ENCODE measurements at regions not wholly inside any gene's neighbourhood (a gene's known extent, or its start where the extent isn't known, plus 50 kb on each side); places are given as distances from the start of the nearest gene placed in this dataset.
A peak's percentile ranks its signal among the peaks of the same experiment; 100 is the strongest.

DNA sequence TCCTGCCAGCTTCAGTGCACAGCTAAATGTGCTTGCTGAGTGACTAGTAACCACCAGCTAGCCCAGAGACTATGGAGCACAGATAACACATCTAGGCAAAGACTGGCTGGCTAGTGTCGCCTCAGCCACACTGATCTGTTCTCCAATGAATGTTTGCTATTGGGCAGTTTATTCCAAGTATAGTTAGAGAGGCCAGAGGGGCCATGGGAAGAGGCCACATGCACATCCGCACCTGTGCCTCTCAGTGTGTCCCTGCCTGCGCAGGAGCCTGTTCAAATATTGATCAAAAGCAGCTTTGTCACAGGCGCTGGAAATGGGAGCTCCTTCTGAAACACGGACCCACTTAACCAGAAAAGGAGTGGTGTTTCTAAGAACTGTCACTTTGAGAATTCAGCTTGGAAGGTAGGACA, 51.3 kb upstream of the ATP1A1 start:
- DNase-seq (ENCODE audit: low spot score): no peak
- peak; percentile 60 for ATAC-seq

- DNase-seq (ENCODE audit: low spot score) (no peak), ATAC-seq (peak; percentile 9)
These were observed 50.2 kb upstream of the ATP1A1 start for GRCh38 chr1:116322752-116323405.
